Activated T-helper 17 cell treated with anti-CD3 and anti-CD28 coated beads, Interleukin-2, amount 50 U/mL, for 72 hours (primary cell): ENCODE measurements at regions not wholly inside any gene's neighbourhood (a gene's known extent, or its start where the extent isn't known, plus 50 kb on each side); places are given as distances from the start of the nearest gene placed in this dataset.
"Not testable (repeated sequence)": the region's sequence is repeated elsewhere in the genome, so short reads cannot be mapped to it uniquely, and the experiment has no call there.

Experiments used
- ATAC-seq: fragments of 150-1000 bp; cut with Tn5 transposase; replicated peaks from 2 replicates; pipeline ENCODE4 v1.10.0; 2021; ENCODE audit warnings: mild to moderate bottlenecking, moderate library complexity
- H3K27ac Mint-ChIP-seq: one replicate; pipeline ENCODE4 v1.8.0; 2022; ENCODE audit warnings: mixed read lengths
- H3K27me3 Mint-ChIP-seq: one replicate; pipeline ENCODE4 v1.8.0; 2022; ENCODE audit warnings: mixed read lengths
- H3K36me3 Mint-ChIP-seq: one replicate; pipeline ENCODE4 v1.8.0; 2022; ENCODE audit warnings: low read depth, mild to moderate bottlenecking, mixed read lengths
- H3K4me1 Mint-ChIP-seq: one replicate; pipeline ENCODE4 v1.8.0; 2022; ENCODE audit warnings: mixed read lengths
- H3K4me3 Mint-ChIP-seq: one replicate; pipeline ENCODE4 v1.8.0; 2022; ENCODE audit warnings: mild to moderate bottlenecking, mixed read lengths
- H3K9me3 Mint-ChIP-seq: one replicate; pipeline ENCODE4 v1.8.0; 2022; ENCODE audit warnings: mixed read lengths

DNA sequence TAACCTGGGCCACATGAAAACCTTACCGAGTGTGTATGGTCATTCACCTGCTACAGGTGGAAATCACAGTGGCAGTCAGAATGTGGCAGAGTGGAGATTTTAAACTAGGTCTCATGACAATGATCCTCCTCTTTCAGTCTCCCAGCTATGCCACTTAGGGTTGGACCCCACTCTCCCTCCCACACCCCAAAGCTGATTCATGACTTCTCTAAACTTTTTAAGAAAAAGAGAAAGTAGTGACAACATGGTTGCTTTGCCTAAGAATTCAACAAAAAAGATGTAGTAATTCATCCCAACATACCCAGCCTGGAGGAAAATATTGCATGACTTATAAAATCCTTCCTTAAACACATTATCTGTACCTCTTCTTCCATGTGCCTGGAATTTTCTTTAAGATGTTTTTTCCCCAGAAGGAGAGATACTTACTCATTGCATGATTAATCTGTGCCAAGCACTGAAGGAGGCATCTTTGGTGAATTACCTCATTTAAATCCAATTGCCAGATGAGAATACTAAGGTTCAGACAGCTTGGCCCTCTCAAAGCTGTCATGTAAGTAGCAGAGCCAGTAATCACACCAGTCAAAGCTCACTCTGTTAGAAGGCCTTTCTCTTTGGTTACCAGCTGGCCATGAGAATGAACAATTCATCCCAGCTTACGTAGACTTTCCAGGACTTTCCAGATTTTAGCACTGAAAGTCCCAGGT is 119.9 kb downstream of the COPRS start:
- Mint-ChIP-seq H3K27me3 (peaks cover 14% of the 10 kb centered on the region), H3K9me3 (no peaks in the 10 kb centered on the region), H3K4me1 (no peaks in the 10 kb centered on the region), H3K27ac (no peak overlapping the region), H3K4me3 (no peak overlapping the region), H3K36me3 (no peaks in the 10 kb centered on the region)
- no peak for ATAC-seq

DNA sequence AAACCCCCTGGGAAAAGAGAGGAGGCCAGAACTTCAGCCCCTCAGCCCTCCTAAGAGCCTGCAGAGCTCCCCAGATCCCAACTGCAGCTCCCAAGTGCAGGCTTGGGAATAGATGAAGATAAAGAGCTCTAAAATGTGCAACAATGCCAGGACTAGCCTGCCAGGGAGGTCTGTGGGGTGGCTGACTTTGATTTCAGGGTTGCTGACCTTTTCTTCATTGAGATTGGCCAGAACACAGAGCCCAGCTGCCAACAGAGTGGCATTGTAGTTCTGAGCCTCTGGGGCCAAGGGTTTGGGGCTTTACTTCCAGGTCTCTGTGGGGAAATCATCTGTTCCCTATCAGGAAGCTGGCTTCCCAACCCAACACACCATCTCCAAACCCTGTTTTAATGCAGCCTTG is 120.6 kb downstream of the COPRS start:
- no peak for ATAC-seq
- H3K27me3 Mint-ChIP-seq: peaks cover 16% of the 10 kb centered on the region
- H3K27ac Mint-ChIP-seq: no peak overlapping the region
- H3K4me3 Mint-ChIP-seq: no peak overlapping the region
- H3K9me3 Mint-ChIP-seq: no peaks in the 10 kb centered on the region
- H3K4me1 Mint-ChIP-seq: no peaks in the 10 kb centered on the region
- no peaks in the 10 kb centered on the region for H3K36me3 Mint-ChIP-seq

- Mint-ChIP-seq H3K27ac (no peak overlapping the region), H3K27me3 (peaks cover 14% of the 10 kb centered on the region), H3K9me3 (no peaks in the 10 kb centered on the region), H3K36me3 (no peaks in the 10 kb centered on the region), H3K4me1 (no peaks in the 10 kb centered on the region), H3K4me3 (no peak overlapping the region)
- no peak for ATAC-seq
These were observed 121.0 kb downstream of the COPRS start for GRCh38 chr17:31738067-31738466.

DNA sequence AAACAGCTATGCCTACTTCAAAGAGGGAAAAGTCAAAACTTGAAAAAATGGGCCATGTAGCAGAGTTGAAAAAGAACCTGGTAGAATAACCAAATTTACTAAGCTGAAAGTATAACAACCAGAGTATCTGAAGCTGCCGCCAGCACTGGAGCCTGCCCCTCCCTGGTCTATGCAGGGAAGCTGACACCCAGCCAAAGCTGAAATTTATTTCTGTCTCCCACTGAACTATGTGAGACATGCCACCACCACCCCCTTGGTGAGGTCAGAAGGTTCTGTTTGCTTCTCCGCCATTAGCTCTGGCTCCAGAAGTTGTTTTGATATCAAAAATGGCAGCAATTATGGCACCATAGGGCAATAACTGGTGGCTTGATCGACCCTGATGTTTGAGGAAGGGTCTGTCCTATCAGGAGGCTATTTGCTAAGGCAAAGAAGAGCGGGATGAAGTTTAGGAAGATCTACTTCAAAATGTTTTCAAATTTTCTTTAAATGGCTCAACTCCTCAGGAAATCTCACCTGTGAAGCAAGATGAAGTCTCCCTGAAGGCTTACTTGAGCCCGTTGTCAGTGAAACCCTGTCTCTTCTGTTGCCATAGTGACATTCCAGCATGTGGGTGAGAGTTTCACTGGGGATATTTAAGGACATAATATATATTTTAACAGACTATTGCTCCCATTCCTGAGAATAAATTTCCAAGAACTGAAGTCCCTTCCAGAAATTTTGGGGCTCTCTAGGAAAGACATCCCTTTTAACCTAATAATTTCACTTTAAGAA is 122.0 kb downstream of the COPRS start:
- Mint-ChIP-seq H3K36me3 (no peaks in the 10 kb centered on the region), H3K9me3 (no peaks in the 10 kb centered on the region), H3K27me3 (peaks cover 11% of the 10 kb centered on the region), H3K4me1 (no peaks in the 10 kb centered on the region), H3K4me3 (no peak overlapping the region), H3K27ac (no peak overlapping the region)
- no peak for ATAC-seq

- Mint-ChIP-seq H3K27me3 (peaks cover 3% of the 10 kb centered on the region), H3K27ac (no peak overlapping the region), H3K9me3 (no peaks in the 10 kb centered on the region), H3K4me1 (no peaks in the 10 kb centered on the region), H3K36me3 (no peaks in the 10 kb centered on the region), H3K4me3 (no peak overlapping the region)
- no peak for ATAC-seq
These were observed 125.7 kb downstream of the COPRS start for GRCh38 chr17:31733326-31733725.

GRCh38 chr17:31731585-31732154 is 127.4 kb downstream of the COPRS start:
- not testable (repeated sequence) for H3K4me3 Mint-ChIP-seq, H3K4me1 Mint-ChIP-seq, H3K27ac Mint-ChIP-seq, H3K9me3 Mint-ChIP-seq, H3K27me3 Mint-ChIP-seq, ATAC-seq, H3K36me3 Mint-ChIP-seq

DNA sequence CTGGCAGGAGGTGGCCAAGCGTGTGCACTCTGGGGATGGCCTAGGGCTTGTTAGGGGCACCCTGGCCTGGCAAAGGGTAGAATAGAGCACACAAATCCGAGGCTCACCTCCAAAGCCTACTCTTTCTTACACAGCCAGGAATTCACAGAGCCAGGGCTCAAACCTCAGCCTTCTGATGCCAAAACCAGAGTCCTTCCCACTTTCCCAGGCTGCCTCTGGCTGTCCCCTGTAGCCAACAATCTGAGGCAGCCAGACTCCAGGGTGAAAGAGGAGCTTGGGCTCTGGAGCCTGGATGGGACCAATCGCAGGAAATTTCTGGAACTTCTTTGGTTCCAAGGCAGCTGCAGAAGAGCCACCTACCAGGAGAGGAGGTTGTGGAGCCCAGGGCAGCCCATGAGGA is 127.9 kb downstream of the COPRS start:
- Mint-ChIP-seq H3K4me3 (no peak overlapping the region), H3K36me3 (no peaks in the 10 kb centered on the region), H3K27me3 (peaks cover 3% of the 10 kb centered on the region), H3K27ac (no peak overlapping the region), H3K9me3 (no peaks in the 10 kb centered on the region), H3K4me1 (no peaks in the 10 kb centered on the region)
- no peak for ATAC-seq

- Mint-ChIP-seq H3K27ac (no peak overlapping the region), H3K27me3 (peaks cover 9% of the 10 kb centered on the region), H3K4me1 (no peaks in the 10 kb centered on the region), H3K4me3 (no peak overlapping the region), H3K36me3 (no peaks in the 10 kb centered on the region), H3K9me3 (no peaks in the 10 kb centered on the region)
- peak; percentile 63 for ATAC-seq
These were observed 132.0 kb downstream of the COPRS start for GRCh38 chr17:31726980-31727427.

DNA sequence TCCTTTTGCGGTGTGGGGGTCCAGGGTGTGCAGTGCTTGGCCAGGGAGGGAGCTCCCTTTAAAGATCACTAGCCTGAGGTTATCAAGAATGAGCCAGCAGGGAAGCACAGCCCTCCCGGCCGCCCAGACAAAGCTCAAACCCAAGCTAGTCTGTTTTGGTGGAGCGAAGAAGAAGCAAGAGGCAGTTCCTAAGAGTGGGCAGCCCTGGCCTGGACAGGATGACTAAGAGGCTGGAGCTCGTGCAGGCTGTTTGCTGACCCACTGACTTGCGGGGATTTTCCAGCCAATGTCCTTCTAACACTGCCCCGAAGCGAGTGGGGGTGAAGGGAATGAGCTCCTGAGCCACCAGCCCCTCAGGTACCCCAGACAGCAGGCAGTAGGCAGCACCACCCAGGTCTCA is 134.4 kb downstream of the COPRS start:
- Mint-ChIP-seq H3K36me3 (no peaks in the 10 kb centered on the region), H3K4me3 (no peak overlapping the region), H3K27ac (no peak overlapping the region), H3K4me1 (no peaks in the 10 kb centered on the region), H3K9me3 (no peaks in the 10 kb centered on the region), H3K27me3 (peaks cover 16% of the 10 kb centered on the region)
- ATAC-seq: no peak

DNA sequence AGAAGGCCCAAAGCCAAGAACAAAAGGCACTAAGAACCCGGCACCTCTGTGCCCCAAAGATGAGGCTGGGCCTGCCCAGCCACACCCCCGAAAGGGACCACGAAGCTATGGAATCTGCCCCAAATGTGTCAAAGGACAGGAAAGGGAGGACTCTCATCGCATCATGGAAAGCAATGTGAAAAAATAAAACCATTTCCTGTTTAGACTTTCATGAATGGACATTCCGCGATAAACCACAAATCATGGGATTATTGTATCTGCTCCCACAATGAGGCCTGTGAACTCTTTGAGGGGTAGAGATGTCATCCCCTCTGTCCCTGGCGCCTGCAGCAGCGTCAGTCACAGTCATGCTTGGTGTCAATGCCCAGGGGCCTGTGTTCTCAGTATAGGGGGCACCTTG is 135.0 kb downstream of the COPRS start:
- H3K9me3 Mint-ChIP-seq: no peaks in the 10 kb centered on the region
- peaks cover 20% of the 10 kb centered on the region for H3K27me3 Mint-ChIP-seq
- no peak overlapping the region for H3K27ac Mint-ChIP-seq
- H3K4me3 Mint-ChIP-seq: no peak overlapping the region
- H3K4me1 Mint-ChIP-seq: no peaks in the 10 kb centered on the region
- no peak for ATAC-seq
- no peaks in the 10 kb centered on the region for H3K36me3 Mint-ChIP-seq

- H3K4me1 Mint-ChIP-seq: no peaks in the 10 kb centered on the region
- H3K27ac Mint-ChIP-seq: no peak overlapping the region
- H3K9me3 Mint-ChIP-seq: no peaks in the 10 kb centered on the region
- no peak for ATAC-seq
- H3K27me3 Mint-ChIP-seq: peaks cover 20% of the 10 kb centered on the region
- no peaks in the 10 kb centered on the region for H3K36me3 Mint-ChIP-seq
- no peak overlapping the region for H3K4me3 Mint-ChIP-seq
These were observed 136.6 kb downstream of the COPRS start for GRCh38 chr17:31722251-31723056.

DNA sequence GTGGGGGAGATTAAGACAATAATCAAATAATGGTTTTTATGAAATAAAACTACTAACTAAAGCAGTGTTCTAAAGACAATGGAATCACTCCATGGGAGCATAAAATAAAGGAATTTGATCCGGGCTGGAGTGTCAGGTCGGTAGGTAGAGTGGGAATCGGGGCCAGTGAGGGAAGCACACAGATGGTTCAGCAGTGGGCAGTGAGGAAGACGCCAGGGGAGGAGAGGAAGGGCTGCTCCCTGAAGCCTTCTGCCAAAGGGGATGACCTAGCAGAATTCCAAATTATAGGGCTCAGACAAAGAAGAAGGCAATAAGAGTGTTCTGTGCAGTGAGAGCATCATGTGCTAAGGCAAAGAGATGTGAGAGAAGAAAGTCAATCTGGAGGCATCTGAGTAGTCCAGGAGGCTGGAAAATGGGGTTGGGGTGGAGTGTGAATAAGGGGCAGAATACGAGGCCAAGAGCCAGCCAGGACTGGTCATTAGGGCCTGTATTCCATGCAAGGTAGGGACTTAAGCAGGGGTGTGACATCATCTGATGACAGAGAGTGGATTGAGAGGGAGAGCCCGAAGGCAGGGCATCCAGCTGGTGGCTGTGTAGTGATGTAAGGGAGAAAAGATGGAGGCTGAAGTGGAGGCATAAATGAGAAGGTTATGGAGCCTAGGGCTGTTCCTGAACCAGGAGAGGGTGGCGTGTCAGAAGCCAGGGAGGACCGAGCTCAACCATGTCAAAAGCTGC is 137.6 kb downstream of the COPRS start:
- H3K27ac Mint-ChIP-seq: no peak overlapping the region
- H3K4me1 Mint-ChIP-seq: no peaks in the 10 kb centered on the region
- no peaks in the 10 kb centered on the region for H3K36me3 Mint-ChIP-seq
- H3K27me3 Mint-ChIP-seq: peaks cover 20% of the 10 kb centered on the region
- no peak for ATAC-seq
- no peak overlapping the region for H3K4me3 Mint-ChIP-seq
- H3K9me3 Mint-ChIP-seq: no peaks in the 10 kb centered on the region

DNA sequence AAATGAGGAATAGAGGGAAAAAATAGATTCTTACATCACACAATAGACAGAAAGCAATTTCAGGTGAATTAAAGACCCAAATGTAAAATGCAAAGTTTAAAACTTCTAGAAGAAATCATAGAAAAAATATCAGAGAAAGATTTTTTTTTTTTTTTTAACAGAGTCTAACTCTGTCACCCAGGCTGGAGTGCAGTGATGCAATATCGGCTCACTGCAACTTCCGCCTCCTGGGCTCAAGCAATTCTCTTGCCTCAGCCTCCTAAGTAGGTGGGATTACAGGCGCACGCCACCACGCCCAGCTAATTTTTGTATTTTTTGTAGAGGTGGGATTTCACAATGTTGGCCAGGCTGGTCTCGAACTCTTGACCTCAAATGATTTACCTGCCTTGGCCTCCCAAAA is 141.8 kb downstream of the COPRS start:
- H3K4me3 Mint-ChIP-seq, ATAC-seq, H3K36me3 Mint-ChIP-seq, H3K4me1 Mint-ChIP-seq, H3K27ac Mint-ChIP-seq, H3K9me3 Mint-ChIP-seq: not testable (repeated sequence)
- H3K27me3 Mint-ChIP-seq: peaks cover 19% of the 10 kb centered on the region

DNA sequence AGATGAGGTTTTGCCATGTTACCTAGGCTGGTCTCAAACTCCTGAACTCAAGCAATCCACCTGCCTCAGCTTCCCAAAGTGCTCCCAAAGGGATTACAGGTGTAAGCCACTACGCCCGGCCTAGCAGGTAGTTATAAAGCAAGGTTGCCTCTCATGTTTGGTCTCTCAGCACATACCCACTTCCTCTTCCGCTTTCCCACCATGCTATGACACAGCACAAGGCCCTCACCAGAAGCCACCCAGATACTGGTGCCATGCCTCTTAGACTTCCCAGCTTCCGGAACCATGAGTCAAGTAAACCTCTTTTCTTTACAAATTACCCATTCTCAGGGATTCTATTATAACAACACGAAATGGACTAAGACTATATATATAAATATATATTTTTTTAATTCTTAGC is 143.6 kb downstream of the COPRS start:
- H3K27ac Mint-ChIP-seq: no peak overlapping the region
- peaks cover 4% of the 10 kb centered on the region for H3K4me1 Mint-ChIP-seq
- no peak for ATAC-seq
- H3K4me3 Mint-ChIP-seq: no peak overlapping the region
- peaks cover 3% of the 10 kb centered on the region for H3K9me3 Mint-ChIP-seq
- peaks cover 10% of the 10 kb centered on the region for H3K27me3 Mint-ChIP-seq
- no peaks in the 10 kb centered on the region for H3K36me3 Mint-ChIP-seq
